ENCODE measurements at regions not wholly inside any gene's neighbourhood (a gene's known extent, or its start where the extent isn't known, plus 50 kb on each side); places are given as distances from the start of the nearest gene placed in this dataset.

DNA sequence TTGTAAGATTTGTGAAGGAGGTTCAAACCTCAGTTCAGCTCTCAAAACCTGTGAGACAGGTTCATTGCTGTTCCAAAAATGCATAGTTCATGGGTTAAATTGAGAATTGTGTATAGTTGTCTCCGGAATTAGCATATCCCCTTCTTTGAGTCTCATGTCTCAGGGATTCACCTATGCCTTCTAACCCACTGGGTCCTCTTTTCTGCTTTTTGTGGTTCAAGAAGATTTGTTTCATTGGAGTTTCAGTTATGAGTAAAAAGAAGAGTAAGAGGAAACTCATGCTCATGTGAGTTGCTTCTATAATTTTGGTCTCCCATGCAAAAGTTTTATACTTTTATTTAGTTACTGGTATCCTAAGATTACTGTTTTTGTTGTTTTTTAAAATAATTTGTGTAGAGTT is 1219.8 kb upstream of the ZEB2 start:
- DNase-seq (no peak), ATAC-seq (no peak)
- intact Hi-C loops (cut with micrococcal nuclease): no loop called here

DNA sequence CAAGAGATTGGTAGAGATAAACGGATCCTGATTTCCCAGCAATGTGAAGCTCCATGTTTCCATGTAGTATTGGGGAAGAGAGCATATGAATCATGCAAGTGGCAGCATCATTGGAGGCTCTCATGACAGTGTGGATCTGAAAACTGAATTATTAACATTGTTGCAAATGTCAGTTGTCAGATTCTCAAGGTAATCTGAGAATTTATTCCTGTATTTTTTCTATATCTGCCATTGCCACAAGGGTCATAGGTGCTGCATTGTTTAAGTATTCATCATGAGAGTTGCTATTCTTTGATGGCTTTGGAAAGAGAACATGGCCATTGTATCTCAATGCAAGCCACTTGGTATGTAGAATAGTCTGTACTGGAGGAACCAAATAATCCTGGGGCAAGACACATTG is 1217.0 kb upstream of the ZEB2 start:
- intact Hi-C loops (cut with micrococcal nuclease): no loop called here
- DNase-seq: no peak
- no peak for ATAC-seq

DNA sequence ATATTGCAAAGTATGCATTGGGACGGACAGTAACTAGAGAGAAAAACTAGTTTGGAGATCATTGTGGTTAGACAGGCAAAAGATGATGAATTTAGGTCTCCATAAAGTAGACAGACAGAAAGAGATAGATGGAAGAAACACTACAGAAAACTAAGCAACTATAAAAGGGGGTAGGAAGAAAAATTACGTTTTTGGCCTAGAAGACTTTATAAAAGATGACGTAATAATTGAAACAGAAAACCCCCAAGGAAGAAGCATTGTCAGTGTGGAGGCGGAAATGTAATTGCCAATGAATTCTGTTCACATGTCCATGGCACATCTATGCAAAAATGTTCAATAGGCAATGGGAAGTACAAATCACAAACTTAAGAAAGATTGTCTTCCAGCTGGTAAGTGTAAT is 1211.5 kb upstream of the ZEB2 start:
- intact Hi-C loops (cut with micrococcal nuclease): no loop called here
- no peak for ATAC-seq
- DNase-seq: no peak

- intact Hi-C loops (cut with micrococcal nuclease): no loop called here
- no peak for DNase-seq
- no peak for ATAC-seq
Measured at GRCh38 chr2:145729993-145730770, 1210.3 kb upstream of the ZEB2 start.

GRCh38 chr2:145729481-145729880 is 1209.6 kb upstream of the ZEB2 start:
- intact Hi-C loops (cut with micrococcal nuclease): no loop called here
- DNase-seq: no peak
- no peak for ATAC-seq

- ATAC-seq (no peak), DNase-seq (no peak)
- intact Hi-C loops (cut with micrococcal nuclease): no loop called here
Measured at GRCh38 chr2:145728511-145728910, 1208.6 kb upstream of the ZEB2 start.

DNA sequence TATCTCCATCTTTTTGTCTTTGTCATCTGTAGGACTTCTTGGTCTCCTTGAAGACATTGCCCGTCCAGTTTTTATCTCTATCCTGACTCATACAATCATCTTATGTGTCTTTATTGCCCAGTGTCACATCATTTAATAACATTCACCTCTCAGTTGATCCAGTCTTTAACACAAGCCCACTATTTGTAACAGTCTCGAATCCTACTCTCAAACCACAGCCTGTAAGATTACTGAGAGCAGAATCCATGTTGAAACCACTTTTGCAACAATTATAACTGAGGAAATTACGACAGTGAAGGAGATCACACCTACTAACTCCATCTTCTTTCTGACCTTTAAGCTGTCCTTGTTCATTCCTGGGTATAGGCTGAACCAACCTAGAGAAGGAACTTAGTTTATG is 1206.0 kb upstream of the ZEB2 start:
- no peak for ATAC-seq
- DNase-seq: no peak
- intact Hi-C loops (cut with micrococcal nuclease): no loop called here

DNA sequence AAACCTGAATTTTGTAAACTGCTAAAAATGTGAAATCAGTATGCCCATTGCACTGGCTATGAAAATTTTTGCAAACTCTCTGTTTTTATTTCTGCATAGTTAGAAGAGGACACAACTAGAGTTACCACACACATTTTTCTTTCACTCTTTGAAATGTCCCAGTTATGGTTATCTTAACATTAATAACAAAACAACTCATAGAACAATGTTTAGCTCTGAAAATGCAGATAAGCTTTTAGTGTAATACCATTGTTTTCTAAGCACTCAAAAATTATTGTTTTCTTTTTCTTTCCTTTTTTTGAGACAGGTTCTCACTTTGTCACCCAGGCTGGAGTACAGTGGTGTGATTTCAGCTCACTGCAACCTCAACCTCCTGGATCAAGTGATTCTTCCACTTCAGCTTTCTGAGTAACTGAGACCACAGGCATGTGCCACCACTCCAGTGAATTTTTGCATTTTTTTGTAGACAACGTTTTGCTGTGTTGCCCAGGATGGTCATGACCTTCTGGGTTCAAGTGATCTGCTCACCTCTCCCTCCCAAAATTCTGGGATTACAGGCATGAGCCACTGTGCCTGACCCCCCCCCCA is 1204.5 kb upstream of the ZEB2 start:
- DNase-seq (no peak), ATAC-seq (no peak)
- intact Hi-C loops (cut with micrococcal nuclease): no loop called here

- ATAC-seq: no peak
- intact Hi-C loops (cut with micrococcal nuclease): no loop called here
Measured at GRCh38 chr2:145723872-145724271, 1204.0 kb upstream of the ZEB2 start.

GRCh38 chr2:145721681-145722080 is 1201.8 kb upstream of the ZEB2 start:
- DNase-seq (no peak), ATAC-seq (no peak)
- intact Hi-C loops (cut with micrococcal nuclease): no loop called here

More at GRCh38 chr2:145723872-145724271, 1204.0 kb upstream of the ZEB2 start:
- DNase-seq: no peak

- intact Hi-C loops (cut with micrococcal nuclease): no loop called here
- DNase-seq (no peak), ATAC-seq (no peak)
Measured at GRCh38 chr2:145715601-145716000, 1195.7 kb upstream of the ZEB2 start.

DNA sequence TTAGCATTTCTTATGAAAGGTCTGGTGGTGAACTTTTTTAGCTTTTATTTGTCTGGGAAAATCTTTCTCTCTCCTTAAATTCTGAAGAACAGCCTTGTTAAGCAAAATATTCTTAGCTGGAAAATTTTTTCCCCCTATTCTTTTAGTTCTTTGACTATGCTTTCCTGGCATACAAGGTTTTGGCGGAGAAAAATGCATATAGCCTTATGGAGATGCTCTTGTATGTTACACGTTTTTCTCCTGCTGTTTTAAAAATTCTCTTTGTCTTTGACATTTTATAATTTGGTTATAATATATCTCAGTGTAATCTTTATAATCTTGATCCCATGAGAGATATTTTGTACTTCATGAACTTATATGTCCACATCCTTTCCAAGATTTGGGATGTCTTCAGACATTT is 1190.4 kb upstream of the ZEB2 start:
- intact Hi-C loops (cut with micrococcal nuclease): no loop called here
- no peak for DNase-seq
- ATAC-seq: no peak

DNA sequence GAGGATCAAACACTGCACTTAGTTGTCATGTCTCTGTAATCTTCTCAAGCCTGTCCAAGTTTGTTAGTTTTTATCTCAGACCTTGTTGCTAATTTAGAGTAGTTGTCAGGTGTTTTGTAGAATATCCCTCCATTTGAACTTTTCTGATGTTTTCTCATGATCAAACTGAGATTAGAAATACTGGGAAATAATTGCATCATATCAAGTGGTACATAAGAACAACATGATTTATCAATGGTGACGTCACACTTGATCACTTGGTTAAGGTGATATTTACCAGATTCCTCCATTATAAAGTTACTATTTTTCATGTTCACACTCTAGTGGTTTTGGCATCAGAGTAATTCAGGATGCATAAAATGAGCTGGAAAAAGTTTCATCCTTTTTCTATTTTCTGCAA is 1182.4 kb upstream of the ZEB2 start:
- ATAC-seq (no peak), DNase-seq (no peak)
- intact Hi-C loops (cut with micrococcal nuclease): no loop called here

GRCh38 chr2:145692971-145693478 is 1173.1 kb upstream of the ZEB2 start:
- DNase-seq (no peak), ATAC-seq (no peak)
- intact Hi-C loops (cut with micrococcal nuclease): no loop called here

DNA sequence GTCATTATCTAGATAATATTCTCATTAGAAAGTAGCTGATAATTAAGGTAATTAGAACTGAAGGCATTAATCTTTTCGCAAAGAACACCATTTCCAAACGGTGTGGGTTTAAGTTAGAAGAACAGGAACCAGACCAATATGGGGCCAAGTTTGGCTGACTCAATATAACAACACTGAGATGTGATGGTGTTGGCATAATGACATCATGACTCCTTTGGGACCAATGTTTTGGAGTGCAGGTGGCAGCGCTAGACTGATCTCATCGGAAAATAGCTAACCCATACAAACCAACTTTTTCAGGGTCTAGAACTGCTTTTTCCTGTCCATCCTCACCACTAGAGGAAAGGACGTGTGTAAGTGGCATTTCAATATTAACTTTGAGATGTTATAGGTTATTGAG is 1171.7 kb upstream of the ZEB2 start:
- DNase-seq: no peak
- intact Hi-C loops (cut with micrococcal nuclease): no loop called here
- no peak for ATAC-seq

DNA sequence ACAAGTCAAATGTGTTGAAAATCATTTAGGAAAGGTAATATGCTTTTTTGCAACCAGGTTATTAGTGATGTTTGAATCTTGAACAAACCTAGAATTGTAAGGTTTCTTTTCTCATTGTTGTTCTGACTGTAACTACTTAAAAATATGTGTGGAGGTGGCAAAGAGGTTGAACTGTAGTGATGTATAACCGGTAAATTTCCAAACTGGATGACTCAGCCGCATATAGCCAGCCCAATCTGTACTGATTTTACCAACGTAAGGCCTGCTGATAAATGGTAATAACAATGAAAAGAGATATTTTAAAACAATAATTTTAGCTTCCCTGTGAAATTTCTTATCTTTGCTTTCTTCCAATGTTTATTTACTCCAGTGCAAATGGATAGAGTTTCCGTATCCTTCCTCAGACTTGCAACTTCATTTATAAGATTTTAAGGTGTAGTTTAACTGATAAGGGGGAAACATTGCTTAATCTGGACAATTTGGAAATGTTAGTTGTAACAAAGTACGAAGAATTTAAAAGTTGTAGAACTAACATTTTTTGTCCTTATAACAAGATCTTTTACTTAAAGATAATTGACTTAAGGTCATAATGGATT is 1170.4 kb upstream of the ZEB2 start:
- DNase-seq (no peak), ATAC-seq (no peak)
- intact Hi-C loops (cut with micrococcal nuclease): no loop called here

- DNase-seq (no peak), ATAC-seq (no peak)
- intact Hi-C loops (cut with micrococcal nuclease): no loop called here
Measured at GRCh38 chr2:145689277-145689676, 1169.4 kb upstream of the ZEB2 start.

DNA sequence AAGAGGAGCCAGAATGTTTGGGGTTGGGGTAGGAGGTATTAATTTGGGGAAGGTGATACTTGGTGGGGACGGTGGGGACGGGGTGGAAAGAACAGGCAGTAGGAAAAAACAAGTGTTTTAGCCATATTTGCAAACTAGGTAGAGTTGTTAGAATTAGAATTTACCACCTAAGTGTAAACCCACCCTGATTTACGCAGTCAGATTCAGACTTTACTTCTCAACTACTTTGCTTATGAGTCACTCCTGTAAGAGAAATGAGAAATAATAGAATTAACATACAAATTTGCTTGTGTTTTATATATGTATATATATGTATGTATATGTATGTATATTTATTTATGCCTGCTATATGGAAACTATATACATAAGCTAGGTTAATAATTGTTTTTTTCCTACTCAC is 1168.2 kb upstream of the ZEB2 start:
- DNase-seq: no peak
- intact Hi-C loops (cut with micrococcal nuclease): no loop called here
- no peak for ATAC-seq

- intact Hi-C loops (cut with micrococcal nuclease): no loop called here
- ATAC-seq: no peak
- no peak for DNase-seq
Measured at GRCh38 chr2:145687442-145688134, 1167.7 kb upstream of the ZEB2 start.

GRCh38 chr2:145685383-145686050 is 1165.6 kb upstream of the ZEB2 start:
- no peak for DNase-seq
- ATAC-seq: no peak
- intact Hi-C loops (cut with micrococcal nuclease): no loop called here

Measured in left ventricle myocardium superior (tissue), 1 donor.